ENCODE measurements at regions not wholly inside any gene's neighbourhood (a gene's known extent, or its start where the extent isn't known, plus 50 kb on each side); places are given as distances from the start of the nearest gene placed in this dataset.

GRCh38 chr6:168228676-168229367 is 90.8 kb downstream of the DACT2 start:
- no peak for DNase-seq (ENCODE audit: low read depth)

- DNase-seq (ENCODE audit: low read depth) = no peak
Observed at GRCh38 chr6:168227840-168228239, 91.7 kb downstream of the DACT2 start.

- DNase-seq (ENCODE audit: low read depth) = no peak
Observed at GRCh38 chr6:168226902-168227318, 92.7 kb downstream of the DACT2 start.

- no peak for DNase-seq (ENCODE audit: low read depth)
Observed at GRCh38 chr6:168226061-168226752, 93.4 kb downstream of the DACT2 start.

GRCh38 chr6:168225471-168225911 is 94.1 kb downstream of the DACT2 start:
- DNase-seq (ENCODE audit: low read depth) = no peak

GRCh38 chr6:168223755-168224154 is 95.8 kb downstream of the DACT2 start:
- no peak for DNase-seq (ENCODE audit: low read depth)

- no peak for DNase-seq (ENCODE audit: low read depth)
Observed at GRCh38 chr6:168223150-168223549, 96.4 kb downstream of the DACT2 start.

- DNase-seq (ENCODE audit: low read depth) = no peak
Observed at GRCh38 chr6:168222115-168223043, 97.2 kb downstream of the DACT2 start.

- DNase-seq (ENCODE audit: low read depth) = no peak
Observed at GRCh38 chr6:168221497-168222079, 98.0 kb downstream of the DACT2 start.

- DNase-seq (ENCODE audit: low read depth) = no peak
Observed at GRCh38 chr6:168221000-168221399, 98.6 kb downstream of the DACT2 start.

- no peak for DNase-seq (ENCODE audit: low read depth)
Observed at GRCh38 chr6:168219804-168220203, 99.8 kb downstream of the DACT2 start.

- no peak for DNase-seq (ENCODE audit: low read depth)
Observed at GRCh38 chr6:168218785-168219566, 100.6 kb downstream of the DACT2 start.

- no peak for DNase-seq (ENCODE audit: low read depth)
Observed at GRCh38 chr6:168217880-168218537, 101.6 kb downstream of the DACT2 start.

- DNase-seq (ENCODE audit: low read depth) = no peak
Observed at GRCh38 chr6:168217216-168217879, 102.2 kb downstream of the DACT2 start.

- DNase-seq (ENCODE audit: low read depth) = no peak
Observed at GRCh38 chr6:168216751-168217191, 102.8 kb downstream of the DACT2 start.

- DNase-seq (ENCODE audit: low read depth) = no peak
Observed at GRCh38 chr6:168216117-168216516, 103.5 kb downstream of the DACT2 start.

GRCh38 chr6:168215121-168215808 is 104.3 kb downstream of the DACT2 start:
- DNase-seq (ENCODE audit: low read depth) = no peak

- DNase-seq (ENCODE audit: low read depth) = no peak
Observed at GRCh38 chr6:168214586-168215104, 104.9 kb downstream of the DACT2 start.

GRCh38 chr6:168213121-168213524 is 106.5 kb downstream of the DACT2 start:
- DNase-seq (ENCODE audit: low read depth) = no peak

Measured in CMK (cell line).